GM21717 (cell line): ENCODE measurements at regions not wholly inside any gene's neighbourhood (a gene's known extent, or its start where the extent isn't known, plus 50 kb on each side); places are given as distances from the start of the nearest gene placed in this dataset.

Experiments
- ATAC-seq: cut with Tn5 transposase; IDR thresholded peaks from one replicate; pipeline ENCODE4 v1.9.1; 2021; ENCODE audit warnings: mild to moderate bottlenecking, moderate library complexity; ENCODE audit not compliant: unreplicated experiment

- ATAC-seq = no peak
These were observed 666.4 kb downstream of the KCNT2 start for GRCh38 chr1:195941795-195942194.

GRCh38 chr1:195941314-195941713, 666.9 kb downstream of the KCNT2 start:
- no peak for ATAC-seq

- no peak for ATAC-seq
These were observed 668.4 kb downstream of the KCNT2 start for GRCh38 chr1:195939844-195940243.

- ATAC-seq = no peak
These were observed 673.3 kb downstream of the KCNT2 start for GRCh38 chr1:195934817-195935553.

- ATAC-seq = no peak
These were observed 674.4 kb downstream of the KCNT2 start for GRCh38 chr1:195933835-195934234.

- no peak for ATAC-seq
These were observed 692.4 kb downstream of the KCNT2 start for GRCh38 chr1:195915826-195916225.

GRCh38 chr1:195909061-195909460, 699.2 kb downstream of the KCNT2 start:
- no peak for ATAC-seq

- ATAC-seq = no peak
These were observed 700.1 kb downstream of the KCNT2 start for GRCh38 chr1:195908121-195908520.

- ATAC-seq = no peak
These were observed 705.0 kb downstream of the KCNT2 start for GRCh38 chr1:195903203-195903602.

- no peak for ATAC-seq
These were observed 705.5 kb downstream of the KCNT2 start for GRCh38 chr1:195902779-195903178.

GRCh38 chr1:195899762-195900352, 708.4 kb downstream of the KCNT2 start:
- no peak for ATAC-seq

GRCh38 chr1:195898924-195899323, 709.3 kb downstream of the KCNT2 start:
- no peak for ATAC-seq

- no peak for ATAC-seq
These were observed 709.9 kb downstream of the KCNT2 start for GRCh38 chr1:195898373-195898772.

- ATAC-seq = no peak
These were observed 711.2 kb downstream of the KCNT2 start for GRCh38 chr1:195897076-195897475.

GRCh38 chr1:195894411-195894810, 713.8 kb downstream of the KCNT2 start:
- ATAC-seq = no peak

GRCh38 chr1:195886000-195886399, 722.2 kb downstream of the KCNT2 start:
- ATAC-seq = no peak

GRCh38 chr1:195878478-195878877, 729.8 kb downstream of the KCNT2 start:
- no peak for ATAC-seq

- ATAC-seq = no peak
These were observed 731.4 kb downstream of the KCNT2 start for GRCh38 chr1:195876792-195877191.

GRCh38 chr1:195872376-195872775, 735.9 kb downstream of the KCNT2 start:
- ATAC-seq = no peak

- no peak for ATAC-seq
These were observed 740.6 kb downstream of the KCNT2 start for GRCh38 chr1:195867638-195868037.

- no peak for ATAC-seq
These were observed 741.4 kb downstream of the KCNT2 start for GRCh38 chr1:195866781-195867222.

- no peak for ATAC-seq
These were observed 742.0 kb downstream of the KCNT2 start for GRCh38 chr1:195866091-195866780.
